SK-N-MC (cell line): ENCODE measurements at regions not wholly inside any gene's neighbourhood (a gene's known extent, or its start where the extent isn't known, plus 50 kb on each side); places are given as distances from the start of the nearest gene placed in this dataset.

Source experiments
- DNase-seq: peaks from one replicate; pipeline ENCODE4 v3.0.0-alpha.2; 2011; ENCODE audit warnings: low read depth, low spot score
- H3K27ac ChIP-seq: fragments of 200-600 bp; sonication (generic); 2 replicates; pipeline ENCODE4 v1.5.1; 2016; ENCODE audit warnings: mixed run types
- H3K36me3 ChIP-seq: fragments of 200-600 bp; sonication (generic); 2 replicates; pipeline ENCODE4 v1.6.1; 2017; ENCODE audit warnings: antibody characterized with exemption, low read length, mixed read lengths; ENCODE audit not compliant: insufficient read depth
- H3K4me3 ChIP-seq: fragments of 200-600 bp; sonication (generic); 2 replicates; pipeline ENCODE4 v1.5.1; 2016
- H3K9ac ChIP-seq: fragments of 200-600 bp; sonication (generic); 2 replicates; pipeline ENCODE4 v1.8.0; 2017; ENCODE audit warnings: mixed run types, mixed read lengths; ENCODE audit not compliant: insufficient read length
- H3K9me3 ChIP-seq: fragments of 200-600 bp; sonication (generic); 2 replicates; pipeline ENCODE4 v1.6.1; 2017; ENCODE audit warnings: low read depth, mild to moderate bottlenecking, antibody characterized with exemption, low read length, moderate library complexity, mixed read lengths
- EZH2 ChIP-seq: fragments of 200-600 bp; sonication (generic); IDR thresholded peaks from one replicate; pipeline ENCODE4 v1.6.1; 2017; ENCODE audit warnings: antibody characterized with exemption
- FOXP2 ChIP-seq: optimal IDR thresholded peaks from 2 replicates; pipeline ENCODE3; 2011; ENCODE audit warnings: mild to moderate bottlenecking, moderate library complexity; ENCODE audit not compliant: insufficient read depth; ENCODE audit errors: extremely low read length, control extremely low read depth
- POLR2AphosphoS5 ChIP-seq: IDR thresholded peaks from 2 replicates; pipeline ENCODE4 v1.6.1; 2012; ENCODE audit warnings: mild to moderate bottlenecking, low read depth, low read length, borderline replicate concordance

GRCh38 chr3:5651351-5651750, 463.8 kb downstream of the EDEM1 start:
- Histone ChIP-seq H3K27ac (no peak overlapping the region), H3K9ac (no peak overlapping the region), H3K9me3 (no peaks in the 10 kb centered on the region), H3K4me3 (no peak overlapping the region), H3K36me3 (no peaks in the 10 kb centered on the region)
- DNase-seq, result no peak
- TF ChIP-seq EZH2 (no peak), POLR2AphosphoS5 (no peak), FOXP2 (no peak)

DNA sequence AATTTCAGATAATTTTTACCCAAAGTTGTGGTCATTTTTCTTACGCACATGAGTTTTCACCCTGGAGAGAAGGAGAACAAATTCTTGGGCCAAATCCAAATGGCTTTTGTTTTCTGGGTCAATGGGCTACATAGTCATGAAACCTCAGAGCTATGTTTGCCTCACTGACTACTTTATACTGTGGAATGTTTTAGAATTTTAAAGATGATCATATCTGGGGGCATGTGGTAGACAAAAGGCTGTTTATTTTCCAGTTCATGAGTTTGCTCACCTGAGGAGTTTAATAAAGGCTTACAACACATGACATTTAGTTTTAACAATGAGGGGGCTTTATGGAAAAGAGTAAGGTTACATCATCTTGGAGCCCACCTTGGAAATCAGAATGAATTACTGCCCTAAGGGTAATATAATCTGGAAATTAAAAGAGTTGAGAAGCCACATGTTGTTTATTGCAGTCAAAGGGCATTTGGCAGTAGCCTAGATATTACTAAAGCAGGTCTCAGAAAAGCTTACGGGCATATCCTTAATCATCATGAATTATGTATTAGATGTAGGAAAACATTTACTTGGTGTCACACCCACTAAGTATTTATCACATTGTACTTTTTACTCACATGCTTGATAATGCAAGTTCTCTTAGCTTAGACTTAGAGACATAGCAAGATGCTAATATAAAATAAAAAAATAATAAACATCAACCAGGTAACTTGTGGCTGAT, 466.1 kb downstream of the EDEM1 start:
- H3K4me3 ChIP-seq, result no peak overlapping the region
- TF ChIP-seq FOXP2 (no peak), POLR2AphosphoS5 (no peak), EZH2 (no peak)
- no peak overlapping the region for H3K27ac ChIP-seq
- DNase-seq, result no peak
- H3K9ac ChIP-seq, result no peak overlapping the region
- H3K36me3 ChIP-seq, result no peaks in the 10 kb centered on the region
- H3K9me3 ChIP-seq, result no peaks in the 10 kb centered on the region

- Histone ChIP-seq H3K27ac (no peak overlapping the region), H3K4me3 (no peak overlapping the region), H3K9me3 (no peaks in the 10 kb centered on the region), H3K36me3 (no peaks in the 10 kb centered on the region), H3K9ac (no peak overlapping the region)
- TF ChIP-seq POLR2AphosphoS5 (no peak), FOXP2 (no peak), EZH2 (no peak)
- no peak for DNase-seq
Measured at GRCh38 chr3:5657106-5657505, 469.6 kb downstream of the EDEM1 start.

- TF ChIP-seq FOXP2, result no peak
- TF ChIP-seq EZH2, result no peak
- TF ChIP-seq POLR2AphosphoS5, result no peak
- Histone ChIP-seq H3K9ac (no peak overlapping the region), H3K9me3 (no peaks in the 10 kb centered on the region), H3K36me3 (no peaks in the 10 kb centered on the region), H3K27ac (no peak overlapping the region), H3K4me3 (no peak overlapping the region)
- no peak for DNase-seq
Measured at GRCh38 chr3:5663601-5664000, 476.1 kb downstream of the EDEM1 start.

GRCh38 chr3:5666455-5666854, 478.9 kb downstream of the EDEM1 start:
- DNase-seq, result no peak
- no peak overlapping the region for H3K4me3 ChIP-seq
- no peaks in the 10 kb centered on the region for H3K36me3 ChIP-seq
- H3K9ac ChIP-seq, result no peak overlapping the region
- no peaks in the 10 kb centered on the region for H3K9me3 ChIP-seq
- TF ChIP-seq POLR2AphosphoS5 (no peak), EZH2 (no peak), FOXP2 (no peak)
- H3K27ac ChIP-seq, result no peak overlapping the region

DNA sequence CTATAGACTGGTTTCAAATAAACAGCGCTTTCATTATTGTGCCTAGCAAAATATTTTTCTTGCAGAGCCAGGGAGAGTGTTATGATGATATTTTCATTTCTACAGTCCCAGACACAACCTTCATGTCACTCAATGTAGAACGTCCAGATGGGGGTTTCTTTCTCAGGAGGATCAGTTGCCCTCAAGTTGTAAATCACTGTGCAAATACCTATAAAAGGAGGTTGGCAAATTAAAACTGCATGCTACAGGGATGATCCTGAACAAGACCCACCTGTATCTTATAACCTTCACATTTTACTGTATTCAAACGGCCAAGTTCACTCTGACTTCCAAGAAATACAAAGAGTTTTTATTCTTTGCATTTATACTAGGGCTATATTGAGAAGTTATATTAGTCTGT, 486.0 kb downstream of the EDEM1 start:
- TF ChIP-seq EZH2 (no peak), FOXP2 (no peak), POLR2AphosphoS5 (no peak)
- no peaks in the 10 kb centered on the region for H3K9me3 ChIP-seq
- H3K27ac ChIP-seq, result no peak overlapping the region
- no peak overlapping the region for H3K9ac ChIP-seq
- no peak overlapping the region for H3K4me3 ChIP-seq
- no peak for DNase-seq
- H3K36me3 ChIP-seq, result no peaks in the 10 kb centered on the region

- no peak overlapping the region for H3K9ac ChIP-seq
- no peaks in the 10 kb centered on the region for H3K36me3 ChIP-seq
Measured at GRCh38 chr3:5675319-5675718, 487.8 kb downstream of the EDEM1 start.

DNA sequence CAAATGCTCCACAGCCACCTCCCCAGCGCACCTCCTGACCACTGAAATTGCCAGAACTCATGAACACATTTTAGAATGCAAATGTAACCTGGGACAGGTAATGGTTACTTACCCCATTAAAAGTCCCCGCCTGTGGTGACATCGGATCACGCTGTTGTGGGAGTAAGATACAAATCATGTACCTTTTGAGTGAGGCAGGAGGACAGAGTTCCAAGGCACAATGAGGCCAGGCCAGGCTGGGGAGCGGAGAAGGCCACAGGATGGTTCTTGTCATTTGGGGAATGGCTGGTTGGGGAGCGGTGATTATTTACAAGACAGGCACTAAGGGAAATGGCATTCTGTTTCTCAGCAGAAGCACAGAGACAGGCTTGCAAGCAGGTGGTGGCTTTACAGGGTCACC, 490.0 kb downstream of the EDEM1 start:
- H3K9ac ChIP-seq, result no peak overlapping the region
- H3K9me3 ChIP-seq, result no peaks in the 10 kb centered on the region
- H3K27ac ChIP-seq, result no peak overlapping the region
- no peaks in the 10 kb centered on the region for H3K36me3 ChIP-seq
- TF ChIP-seq EZH2 (no peak), FOXP2 (no peak), POLR2AphosphoS5 (no peak)
- no peak for DNase-seq
- H3K4me3 ChIP-seq, result no peak overlapping the region

More at GRCh38 chr3:5675319-5675718, 487.8 kb downstream of the EDEM1 start:
- no peak overlapping the region for H3K27ac ChIP-seq
- no peak overlapping the region for H3K4me3 ChIP-seq
- no peaks in the 10 kb centered on the region for H3K9me3 ChIP-seq
- TF ChIP-seq EZH2 (no peak), FOXP2 (no peak), POLR2AphosphoS5 (no peak)
- no peak for DNase-seq

- no peak overlapping the region for H3K27ac ChIP-seq
- H3K9me3 ChIP-seq, result no peaks in the 10 kb centered on the region
- no peak for TF ChIP-seq FOXP2
- TF ChIP-seq EZH2, result no peak
- TF ChIP-seq POLR2AphosphoS5, result no peak
- no peak for DNase-seq
- no peak overlapping the region for H3K4me3 ChIP-seq
- H3K9ac ChIP-seq, result no peak overlapping the region
- no peaks in the 10 kb centered on the region for H3K36me3 ChIP-seq
Measured at GRCh38 chr3:5678248-5678647, 490.7 kb downstream of the EDEM1 start.
